Mucosa of descending colon (tissue), 3 donors: ENCODE measurements at regions not wholly inside any gene's neighbourhood (a gene's known extent, or its start where the extent isn't known, plus 50 kb on each side); places are given as distances from the start of the nearest gene placed in this dataset.
A peak's percentile ranks its signal among the peaks of the same experiment; 100 is the strongest.

ENCODE experiments used
- ATAC-seq: fragments of 200-7000 bp; cut with Tn5 transposase; one replicate; pipeline ENCODE4 v1.9.1; 2020; ENCODE audit warnings: mild to moderate bottlenecking, moderate library complexity
- DNase-seq, 3 donors: peaks; one replicate each; pipeline ENCODE4 v3.0.0-alpha.2; 2020
- H3K36me3 ChIP-seq: fragments of 200-600 bp; one replicate; pipeline ENCODE4 v1.8.0; 2021; ENCODE audit warnings: low read depth, mild to moderate bottlenecking
- H3K4me1 ChIP-seq: fragments of 200-600 bp; one replicate; pipeline ENCODE4 v1.8.0; 2021; ENCODE audit warnings: low read depth, mild to moderate bottlenecking
- H3K4me3 ChIP-seq: fragments of 200-600 bp; one replicate; pipeline ENCODE4 v1.8.0; 2021; ENCODE audit warnings: mild to moderate bottlenecking
- H3K9me3 ChIP-seq: fragments of 200-600 bp; one replicate; pipeline ENCODE4 v1.8.0; 2021; ENCODE audit warnings: mild to moderate bottlenecking
- intact Hi-C, 2 donors: fragments of 100-400 bp; cut with DNase I in 1 of 2; cut with micrococcal nuclease in 1 of 2; formaldehyde crosslinking; loops; one replicate each; pipeline versions ENCODE4 v1.11.0 to v1.11.1; 2022; cut with DNase I, micrococcal nuclease
- TF ChIP-seq, protein P1 (sequence below): fragments of 200-600 bp; IDR thresholded peaks from one replicate; pipeline ENCODE4 v1.8.0; 2022; ENCODE audit warnings: antibody characterized with exemption, mild to moderate bottlenecking
- donor health status: DM: no; HTN: no; CAD: no; lungs with moderate emphysema.
- donor health status: DM: no; HTN: no; CAD: no.
- donor health status: DM: no; HTN: yes; CAD: no.

GRCh38 chr11:34812905-34813576 is 103.1 kb downstream of the APIP start:
- Histone ChIP-seq H3K9me3 (peaks cover 12% of the 10 kb centered on the region), H3K36me3 (no peaks in the 10 kb centered on the region), H3K4me1 (peaks cover 6% of the 10 kb centered on the region), H3K4me3 (no peak overlapping the region)
- ATAC-seq, result no peak
- TF ChIP-seq, protein P1, sequence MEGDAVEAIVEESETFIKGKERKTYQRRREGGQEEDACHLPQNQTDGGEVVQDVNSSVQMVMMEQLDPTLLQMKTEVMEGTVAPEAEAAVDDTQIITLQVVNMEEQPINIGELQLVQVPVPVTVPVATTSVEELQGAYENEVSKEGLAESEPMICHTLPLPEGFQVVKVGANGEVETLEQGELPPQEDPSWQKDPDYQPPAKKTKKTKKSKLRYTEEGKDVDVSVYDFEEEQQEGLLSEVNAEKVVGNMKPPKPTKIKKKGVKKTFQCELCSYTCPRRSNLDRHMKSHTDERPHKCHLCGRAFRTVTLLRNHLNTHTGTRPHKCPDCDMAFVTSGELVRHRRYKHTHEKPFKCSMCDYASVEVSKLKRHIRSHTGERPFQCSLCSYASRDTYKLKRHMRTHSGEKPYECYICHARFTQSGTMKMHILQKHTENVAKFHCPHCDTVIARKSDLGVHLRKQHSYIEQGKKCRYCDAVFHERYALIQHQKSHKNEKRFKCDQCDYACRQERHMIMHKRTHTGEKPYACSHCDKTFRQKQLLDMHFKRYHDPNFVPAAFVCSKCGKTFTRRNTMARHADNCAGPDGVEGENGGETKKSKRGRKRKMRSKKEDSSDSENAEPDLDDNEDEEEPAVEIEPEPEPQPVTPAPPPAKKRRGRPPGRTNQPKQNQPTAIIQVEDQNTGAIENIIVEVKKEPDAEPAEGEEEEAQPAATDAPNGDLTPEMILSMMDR, result no peak
- intact Hi-C loops, result no loop called here
- DNase-seq, result no peak

- Histone ChIP-seq H3K36me3 (no peaks in the 10 kb centered on the region), H3K4me1 (peaks cover 6% of the 10 kb centered on the region), H3K9me3 (peaks cover 12% of the 10 kb centered on the region), H3K4me3 (no peak overlapping the region)
- DNase-seq (no peak), ATAC-seq (peak; percentile 57)
- TF ChIP-seq, protein P1, result no peak
- intact Hi-C loops, result no loop called here
Measured at GRCh38 chr11:34811858-34812257, 104.3 kb downstream of the APIP start.

GRCh38 chr11:34810107-34810562 is 106.0 kb downstream of the APIP start:
- intact Hi-C loops, result no loop called here
- DNase-seq (no peak), ATAC-seq (peak; percentile 11)
- H3K4me3 ChIP-seq, result no peak overlapping the region
- peaks cover 6% of the 10 kb centered on the region for H3K4me1 ChIP-seq
- peaks cover 12% of the 10 kb centered on the region for H3K9me3 ChIP-seq
- TF ChIP-seq, protein P1, result no peak
- no peaks in the 10 kb centered on the region for H3K36me3 ChIP-seq

GRCh38 chr11:34809191-34810106 is 106.7 kb downstream of the APIP start:
- Histone ChIP-seq H3K9me3 (peaks cover 12% of the 10 kb centered on the region), H3K36me3 (no peaks in the 10 kb centered on the region), H3K4me1 (peaks cover 6% of the 10 kb centered on the region), H3K4me3 (no peak overlapping the region)
- TF ChIP-seq, protein P1, result no peak
- no peak for DNase-seq
- intact Hi-C loops, result no loop called here
- ATAC-seq, result peak; percentile 96

- ATAC-seq, result no peak
- intact Hi-C loops, result no loop called here
- TF ChIP-seq, protein P1, result no peak
Measured at GRCh38 chr11:34806875-34807274, 109.3 kb downstream of the APIP start.

More at GRCh38 chr11:34806875-34807274, 109.3 kb downstream of the APIP start:
- H3K36me3 ChIP-seq, result no peaks in the 10 kb centered on the region
- H3K4me1 ChIP-seq, result peaks cover 6% of the 10 kb centered on the region
- H3K9me3 ChIP-seq, result no peaks in the 10 kb centered on the region
- DNase-seq, result no peak
- no peak overlapping the region for H3K4me3 ChIP-seq
